ENCODE measurements at regions not wholly inside any gene's neighbourhood (a gene's known extent, or its start where the extent isn't known, plus 50 kb on each side); places are given as distances from the start of the nearest gene placed in this dataset.
"Not testable (repeated sequence)": the region's sequence is repeated elsewhere in the genome, so short reads cannot be mapped to it uniquely, and the experiment has no call there.

DNA sequence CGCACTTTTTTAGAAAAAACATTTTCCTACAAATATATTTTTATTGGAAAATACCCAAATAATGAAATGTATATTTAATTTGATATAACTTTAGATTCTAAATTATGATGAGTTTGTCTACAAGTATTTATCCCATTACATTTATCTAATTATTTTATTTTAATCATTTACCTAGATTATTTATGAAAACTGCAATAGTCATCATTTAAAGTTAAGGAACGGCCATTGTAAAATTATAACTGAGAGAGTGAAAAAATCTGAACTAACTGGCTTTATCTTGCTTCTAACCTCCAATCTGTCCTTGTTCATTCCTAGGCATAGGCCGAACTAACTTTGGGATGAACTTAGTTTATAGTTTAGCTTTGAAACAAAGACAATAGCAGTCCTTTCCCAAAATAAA, 368.8 kb downstream of the ADGRD1 start:
- DNase-seq: not testable (repeated sequence)

DNA sequence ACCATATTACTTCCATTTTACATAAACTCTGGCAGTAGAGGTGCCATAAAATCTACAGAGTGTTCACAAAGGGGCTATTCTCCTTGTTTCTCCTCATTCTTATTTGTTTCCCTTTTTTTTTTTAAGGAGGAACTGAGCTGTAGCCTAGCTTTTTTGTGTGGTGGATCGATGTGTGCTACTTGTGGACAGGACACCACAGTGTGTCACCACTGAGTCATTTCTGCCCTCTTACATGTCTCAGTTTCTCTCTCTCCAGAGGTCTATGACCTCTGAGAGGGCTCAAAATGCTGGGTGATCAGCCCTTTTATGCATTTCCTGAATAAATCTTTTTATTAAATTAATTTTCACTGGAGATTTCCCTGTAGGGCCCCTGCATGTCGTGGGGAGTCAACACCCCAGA, 370.2 kb downstream of the ADGRD1 start:
- DNase-seq: no peak

DNA sequence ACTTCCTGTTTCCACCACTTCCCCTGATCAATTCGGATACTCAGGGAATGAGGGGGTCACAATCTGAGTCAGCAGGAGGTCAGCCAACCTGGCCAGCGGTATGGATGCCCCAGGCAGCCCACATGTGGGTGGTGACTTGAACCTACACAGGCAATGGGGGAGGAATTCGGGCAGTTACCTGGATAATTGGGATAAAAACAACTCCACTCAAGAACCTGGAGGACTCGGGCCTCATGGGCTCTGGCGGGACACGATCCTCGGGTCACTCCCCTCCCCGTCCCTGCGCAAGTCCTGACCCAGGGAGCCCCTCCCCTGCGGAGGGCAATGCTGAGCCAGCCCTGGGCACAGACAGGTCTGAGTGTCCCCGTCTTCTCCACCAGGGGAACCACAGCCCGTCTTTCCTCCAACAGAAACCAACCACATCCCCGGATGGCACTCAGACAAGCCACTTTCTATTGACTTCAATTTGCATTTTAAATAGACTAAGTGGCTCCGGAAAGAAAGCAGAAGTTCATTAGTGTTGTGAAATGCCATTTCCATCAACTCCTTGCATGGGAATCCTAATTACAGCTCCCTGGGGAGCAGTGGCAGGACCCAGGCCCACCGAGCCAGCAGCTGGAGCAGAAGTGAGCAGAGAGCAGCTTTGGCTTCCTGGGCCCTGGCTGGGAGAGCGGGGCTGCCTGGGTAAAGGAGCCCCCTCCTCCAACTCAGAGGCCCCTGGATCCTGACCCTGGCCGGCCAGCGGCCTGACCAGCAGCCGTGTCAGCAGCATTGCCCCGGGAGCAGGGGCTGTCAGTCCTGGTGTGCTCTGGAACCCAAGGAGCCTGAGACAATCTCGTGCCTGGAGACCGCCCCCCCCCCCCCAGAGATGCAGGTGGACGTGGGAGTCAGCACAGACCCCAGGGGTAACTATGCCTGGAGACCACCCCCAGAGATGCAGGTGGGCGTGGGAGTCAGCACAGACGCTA, 374.1 kb downstream of the ADGRD1 start:
- no peak for DNase-seq

DNA sequence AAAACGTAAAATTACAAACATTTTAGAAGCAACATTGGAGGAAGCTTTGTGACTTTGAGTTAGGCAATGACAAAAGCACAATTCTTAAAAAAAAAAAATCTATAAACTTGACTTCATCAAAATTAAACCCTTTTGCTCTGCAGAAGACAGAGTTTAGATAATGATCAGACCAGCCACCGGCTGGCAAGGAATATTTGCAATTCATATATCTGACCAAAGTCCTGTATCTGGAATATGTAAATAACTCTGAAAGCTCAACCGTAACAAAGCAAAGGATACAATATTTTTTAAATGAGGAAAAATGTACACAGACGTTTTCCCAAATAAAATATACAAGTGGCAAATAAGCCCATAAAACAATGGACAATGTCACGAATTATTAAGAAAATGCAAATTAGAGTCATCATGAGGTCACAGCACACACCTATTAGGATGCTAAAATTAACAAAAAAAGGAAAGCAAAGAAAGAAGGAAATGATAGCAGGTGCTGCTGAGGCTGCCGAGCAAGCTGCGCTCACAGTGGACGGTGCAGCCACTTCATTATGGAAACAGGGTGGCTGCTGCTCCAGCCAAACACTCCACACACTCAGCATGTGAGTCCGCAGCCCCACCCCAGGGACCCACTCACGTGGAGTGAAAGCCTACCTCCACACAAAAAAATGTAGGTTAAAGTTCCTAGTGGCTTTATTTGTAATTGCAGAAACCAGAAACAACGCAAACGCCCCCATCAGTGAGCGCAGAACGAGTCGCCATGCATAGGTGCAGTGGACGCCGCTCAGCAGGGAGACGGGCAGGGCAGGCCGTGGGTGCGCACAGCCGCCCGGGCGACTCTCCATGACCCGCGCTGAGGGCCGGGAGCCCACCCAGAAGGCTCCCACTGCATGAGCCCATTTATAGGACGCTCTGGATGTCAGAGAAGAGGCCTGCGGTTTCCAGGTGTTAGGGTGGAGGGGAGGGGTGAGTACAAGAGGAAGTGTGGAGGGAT, 375.4 kb downstream of the ADGRD1 start:
- not testable (repeated sequence) for DNase-seq

DNA sequence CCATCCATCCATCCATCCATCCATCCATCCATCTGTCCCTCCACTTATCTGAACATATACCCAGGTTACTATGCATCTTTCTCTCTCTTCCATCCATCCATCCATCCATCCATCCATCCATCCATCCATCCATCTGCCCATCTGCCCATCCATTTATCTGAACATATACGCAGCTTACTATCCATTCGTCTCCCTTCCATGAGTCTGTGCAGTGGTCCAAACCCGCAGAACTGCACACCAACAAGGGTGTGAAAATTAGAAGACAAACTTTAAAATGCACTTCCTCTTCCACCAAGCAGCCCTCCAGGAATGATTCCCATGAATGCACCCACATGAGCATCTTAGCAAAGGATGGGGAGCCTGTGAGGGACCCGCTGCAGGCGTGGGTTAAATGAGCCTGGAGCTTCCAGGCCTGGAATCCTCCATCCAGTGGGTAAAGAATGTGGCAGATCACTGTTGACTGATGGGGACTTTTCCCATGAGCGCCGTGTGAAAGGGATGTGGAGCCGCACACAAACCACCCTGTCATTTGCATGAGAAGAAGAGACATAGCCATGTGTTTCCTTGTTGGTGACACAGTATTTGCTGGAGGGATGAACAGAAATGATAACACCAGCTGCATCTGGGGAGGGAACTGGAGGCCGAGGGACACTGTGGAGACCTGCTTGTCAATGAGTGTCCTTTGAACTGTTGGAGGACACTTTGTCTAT, 376.6 kb downstream of the ADGRD1 start:
- DNase-seq: no peak

DNA sequence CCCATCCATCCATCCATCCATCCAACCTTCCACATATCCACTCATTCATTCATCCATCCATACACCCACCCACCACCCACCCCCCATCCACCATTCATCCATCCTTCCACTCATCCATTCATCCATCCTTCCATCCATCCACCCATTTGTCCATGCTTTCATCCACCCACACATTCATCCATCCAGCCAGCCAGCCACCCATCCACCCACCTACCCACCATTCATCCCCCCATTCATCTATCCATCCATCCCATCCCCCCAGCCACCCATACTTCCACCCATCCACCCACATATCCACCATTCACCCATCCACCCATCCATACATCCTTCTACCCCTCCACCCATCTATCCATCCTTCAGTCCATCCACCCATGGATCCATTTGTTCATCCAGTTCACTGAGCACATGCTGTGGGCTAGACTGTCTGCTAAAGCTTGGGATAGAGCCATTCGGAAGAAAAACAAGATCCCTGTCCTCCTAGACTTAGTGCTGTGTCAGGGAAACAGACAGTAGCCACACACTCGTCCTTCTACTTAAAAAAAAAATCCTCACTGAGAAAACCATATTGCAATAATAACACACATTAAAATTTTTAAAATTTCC, 377.5 kb downstream of the ADGRD1 start:
- DNase-seq: no peak

DNA sequence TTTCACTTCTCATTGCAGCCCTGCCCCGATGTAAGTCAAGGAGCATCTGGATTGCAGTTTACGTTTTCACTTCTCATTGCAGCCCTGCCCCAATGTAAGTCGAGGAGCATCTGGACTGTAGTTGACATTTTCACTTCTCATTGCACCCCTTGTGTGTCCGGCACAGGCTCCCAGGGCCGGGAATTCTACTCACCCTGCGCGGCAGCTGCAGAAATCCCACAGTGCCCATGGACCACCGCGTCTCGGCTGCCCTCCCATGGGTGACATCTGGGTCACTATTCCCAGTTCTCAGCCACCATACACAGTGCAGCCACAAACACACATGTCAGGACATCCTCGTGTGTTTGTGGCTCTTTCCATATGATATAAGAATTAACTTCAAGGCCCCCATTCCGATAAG, 378.5 kb downstream of the ADGRD1 start:
- no peak for DNase-seq

DNA sequence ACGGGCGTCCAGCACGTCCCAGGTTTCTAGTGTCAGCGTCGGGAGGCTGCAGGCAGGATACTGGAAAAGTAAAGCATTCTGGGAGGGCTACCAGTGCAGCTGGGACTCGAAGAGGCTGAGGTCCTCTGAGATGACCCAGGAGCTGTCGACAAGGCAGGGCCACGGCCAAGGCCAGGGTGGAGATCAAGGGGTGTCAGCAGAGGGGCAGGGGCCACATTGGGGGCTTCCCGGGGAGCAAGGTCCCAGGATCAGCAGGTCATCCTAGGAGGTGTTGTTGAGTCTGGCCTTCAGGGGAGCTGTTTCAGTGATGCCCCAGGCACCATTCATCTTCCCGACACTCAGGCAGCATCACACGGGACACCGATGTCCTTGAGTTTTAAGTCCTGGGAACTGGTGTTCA, 377.8 kb upstream of the SFSWAP start:
- no peak for DNase-seq

DNA sequence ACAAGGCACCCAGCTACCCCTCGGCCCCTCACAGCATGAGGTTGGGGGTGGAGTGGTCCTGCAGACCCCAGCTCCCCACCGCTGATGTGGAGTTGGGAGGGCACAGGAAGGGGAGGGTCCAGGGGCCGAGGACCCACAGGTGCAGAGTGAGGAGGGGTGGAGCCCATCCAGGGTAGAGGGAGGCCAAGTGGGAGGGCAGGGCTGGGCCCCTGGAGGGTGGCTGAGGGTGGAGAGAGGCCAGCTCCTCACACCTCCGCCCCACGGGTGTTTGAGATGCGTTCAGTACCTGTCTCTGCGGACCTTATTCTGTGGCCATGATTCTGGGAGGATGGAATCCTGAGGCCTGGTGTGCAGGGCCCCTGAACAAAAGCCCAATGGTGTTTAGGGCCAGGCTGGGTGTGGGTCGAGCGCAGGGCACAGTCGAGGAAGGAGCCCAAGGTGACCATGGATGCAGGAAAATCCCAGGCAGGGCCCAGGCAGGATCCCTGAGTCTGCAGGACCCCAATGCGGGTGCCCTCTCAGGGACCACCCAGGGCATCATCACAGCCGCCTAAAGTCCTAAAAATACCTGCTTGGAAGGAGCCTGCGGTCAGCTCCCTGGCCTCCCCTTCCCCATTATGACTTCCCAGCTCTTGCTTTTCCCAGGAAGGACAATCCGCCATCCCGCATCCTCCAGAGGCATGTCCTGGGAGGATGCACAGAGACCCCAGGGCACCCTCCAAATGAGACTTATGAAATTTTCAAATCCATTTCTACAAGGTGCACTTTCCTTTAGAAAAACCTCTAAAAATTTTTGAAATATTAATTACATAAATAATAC, 377.1 kb upstream of the SFSWAP start:
- DNase-seq: no peak

DNA sequence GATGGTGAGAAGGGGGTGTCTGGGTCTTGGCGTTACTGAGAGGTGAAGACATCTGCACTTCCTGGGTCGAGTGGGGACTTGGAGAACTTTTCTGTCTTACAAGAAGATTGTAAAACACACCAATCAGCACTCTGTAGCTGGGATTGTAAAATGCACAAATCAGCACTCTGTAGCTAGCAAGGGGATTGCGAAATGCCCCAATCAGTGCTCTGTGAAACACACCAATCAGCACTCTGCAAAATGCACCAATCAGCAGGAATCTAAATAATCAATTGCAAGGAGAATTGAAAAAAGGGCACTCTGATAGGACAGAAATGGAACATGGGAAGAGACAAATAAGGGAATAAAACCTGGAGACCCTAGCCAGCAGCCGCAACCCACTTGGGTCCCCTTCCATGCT, 376.1 kb upstream of the SFSWAP start:
- DNase-seq: no peak

DNA sequence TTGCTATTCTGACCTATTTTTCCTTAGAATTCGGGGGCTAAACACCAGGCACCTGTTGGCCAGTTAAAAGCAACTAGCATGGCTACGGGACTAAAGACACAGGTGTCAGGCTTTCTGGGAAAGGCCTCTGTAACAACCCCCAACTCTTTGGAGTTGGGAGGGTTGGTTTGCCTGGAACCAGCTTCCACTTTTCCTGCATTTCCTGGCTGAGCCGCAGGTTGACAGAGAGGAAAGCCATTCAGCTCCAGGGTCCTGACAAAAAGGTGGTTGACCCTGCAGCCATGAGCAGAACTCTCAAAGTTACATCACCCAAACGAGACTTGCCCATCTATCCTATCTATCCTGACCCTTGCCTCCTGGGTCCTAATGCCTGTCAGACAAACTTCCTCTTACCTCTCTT, 375.4 kb upstream of the SFSWAP start:
- DNase-seq: no peak

DNA sequence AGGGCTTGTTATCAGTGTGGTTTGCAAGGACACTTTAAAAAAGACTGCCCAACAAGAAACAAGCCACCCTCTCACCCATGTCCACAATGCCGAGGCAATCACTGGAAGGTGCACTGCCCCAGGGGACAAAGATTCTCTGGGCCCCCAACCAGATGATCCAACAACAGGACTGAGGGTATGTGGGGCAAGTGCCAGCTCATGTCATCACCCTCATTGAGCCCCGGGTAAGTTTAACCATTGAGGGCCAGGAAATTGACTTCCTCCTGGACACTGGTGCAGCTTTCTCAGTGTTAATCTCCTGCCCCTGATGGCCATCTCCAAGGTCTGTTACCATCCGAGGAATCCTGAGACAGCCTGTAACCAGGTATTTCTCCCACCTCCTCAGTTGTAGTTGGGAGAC, 373.0 kb upstream of the SFSWAP start:
- not testable (repeated sequence) for DNase-seq

DNA sequence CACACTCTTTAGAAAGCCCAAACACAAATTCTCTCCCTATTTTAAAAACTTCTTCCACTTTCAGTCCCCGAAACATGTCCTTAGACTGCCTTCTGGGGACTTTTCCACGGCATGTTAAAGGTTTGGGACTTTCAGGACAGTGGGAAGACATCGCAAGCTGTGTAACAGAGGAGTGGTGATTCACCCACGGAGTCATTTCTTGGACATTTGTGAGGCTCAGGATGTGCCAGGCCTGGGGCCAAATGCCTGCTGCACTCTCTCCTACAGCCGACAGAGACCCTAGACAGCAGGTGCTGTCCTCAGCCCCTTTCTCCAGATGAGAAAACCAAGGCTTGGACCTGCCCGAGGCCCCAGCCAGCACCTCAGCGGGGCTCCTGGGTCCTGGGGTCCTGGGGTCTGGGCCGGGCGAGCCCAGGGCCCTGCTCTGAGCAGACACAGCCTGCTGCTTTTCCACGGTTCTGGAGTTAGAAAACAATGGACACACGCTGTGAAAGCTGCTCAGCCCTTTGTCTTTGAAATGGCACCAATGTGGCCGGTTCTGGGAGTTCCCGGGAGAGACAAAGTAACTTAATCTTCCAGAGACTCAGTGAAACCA, 370.2 kb upstream of the SFSWAP start:
- DNase-seq: no peak

DNA sequence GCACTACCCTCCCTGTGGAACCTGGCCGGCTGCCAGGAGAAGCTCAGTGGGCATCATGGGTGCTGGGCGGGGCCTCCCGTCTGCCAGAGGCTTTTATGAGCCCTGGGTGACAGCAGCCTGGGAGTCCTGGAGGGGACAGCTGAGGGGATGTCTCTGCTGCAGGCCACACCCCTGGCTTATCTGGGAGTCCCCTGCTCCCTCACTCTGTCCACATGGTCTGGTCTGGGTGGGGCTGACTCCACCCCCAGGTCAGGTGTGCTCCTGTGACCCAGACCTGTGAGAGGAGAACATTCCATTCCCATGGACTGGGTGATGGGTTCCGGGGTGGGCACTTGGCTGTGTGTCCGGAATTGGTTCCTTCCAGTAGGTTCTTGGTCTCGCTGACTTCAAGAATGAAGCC, 369.3 kb upstream of the SFSWAP start:
- not testable (repeated sequence) for DNase-seq

DNA sequence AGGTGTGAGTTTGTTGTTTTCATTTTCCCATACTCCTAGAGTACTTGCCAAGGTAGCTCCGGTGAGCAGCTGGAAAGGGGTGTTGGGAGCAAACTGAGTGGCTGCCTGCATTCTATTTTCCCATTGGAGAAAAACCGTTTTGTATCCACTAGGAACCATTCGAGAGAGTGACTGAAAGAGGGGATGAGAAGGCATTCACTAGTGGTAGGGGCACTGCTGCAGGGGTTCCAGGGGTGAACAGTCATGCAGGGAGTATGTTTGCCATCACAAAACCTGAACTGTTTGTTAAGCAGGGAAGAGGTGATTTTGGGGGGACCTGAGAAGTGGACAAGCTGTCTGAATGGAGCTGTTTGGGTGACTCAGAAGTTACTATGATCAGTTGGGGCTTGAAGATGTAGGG, 367.5 kb upstream of the SFSWAP start:
- not testable (repeated sequence) for DNase-seq

DNA sequence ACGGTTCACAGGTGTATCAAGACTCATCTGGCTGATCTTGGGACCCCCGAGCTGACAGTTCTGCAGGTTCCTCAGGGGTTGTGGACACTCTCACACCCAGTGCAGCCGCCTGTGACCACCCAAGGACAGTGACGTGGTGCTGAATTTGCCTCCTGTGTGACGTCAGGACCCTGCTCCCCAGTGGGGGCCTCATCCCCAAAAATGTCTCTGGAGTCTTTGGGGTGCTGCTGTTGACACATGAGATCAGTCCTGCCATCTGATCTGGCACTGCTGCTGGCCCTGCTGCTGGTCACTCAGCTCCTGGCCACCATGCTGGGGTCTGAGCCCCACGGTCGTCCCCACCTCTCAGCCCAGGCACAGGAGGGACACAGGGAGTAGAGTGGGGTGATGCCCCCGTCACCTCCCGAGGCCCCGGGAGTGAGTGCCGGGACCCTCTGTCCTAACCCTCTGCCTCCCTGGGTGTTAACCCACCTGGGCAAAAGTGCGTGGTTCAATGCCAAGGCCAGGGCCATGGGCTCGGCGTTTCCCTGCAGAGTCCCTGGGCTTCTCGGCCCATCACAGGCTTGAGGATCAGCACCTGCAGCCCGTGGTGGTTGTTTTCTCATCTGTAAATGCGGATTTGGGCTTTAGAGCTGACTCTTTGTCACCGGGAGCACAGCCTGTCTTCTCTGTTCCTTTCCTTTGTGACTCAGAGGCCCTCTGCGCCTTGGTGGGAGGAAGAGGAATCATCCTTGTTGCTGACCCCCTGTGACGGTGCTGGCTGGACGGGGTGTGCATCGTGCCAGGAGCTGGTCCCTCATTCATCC, 366.0 kb upstream of the SFSWAP start:
- DNase-seq: not testable (repeated sequence)

DNA sequence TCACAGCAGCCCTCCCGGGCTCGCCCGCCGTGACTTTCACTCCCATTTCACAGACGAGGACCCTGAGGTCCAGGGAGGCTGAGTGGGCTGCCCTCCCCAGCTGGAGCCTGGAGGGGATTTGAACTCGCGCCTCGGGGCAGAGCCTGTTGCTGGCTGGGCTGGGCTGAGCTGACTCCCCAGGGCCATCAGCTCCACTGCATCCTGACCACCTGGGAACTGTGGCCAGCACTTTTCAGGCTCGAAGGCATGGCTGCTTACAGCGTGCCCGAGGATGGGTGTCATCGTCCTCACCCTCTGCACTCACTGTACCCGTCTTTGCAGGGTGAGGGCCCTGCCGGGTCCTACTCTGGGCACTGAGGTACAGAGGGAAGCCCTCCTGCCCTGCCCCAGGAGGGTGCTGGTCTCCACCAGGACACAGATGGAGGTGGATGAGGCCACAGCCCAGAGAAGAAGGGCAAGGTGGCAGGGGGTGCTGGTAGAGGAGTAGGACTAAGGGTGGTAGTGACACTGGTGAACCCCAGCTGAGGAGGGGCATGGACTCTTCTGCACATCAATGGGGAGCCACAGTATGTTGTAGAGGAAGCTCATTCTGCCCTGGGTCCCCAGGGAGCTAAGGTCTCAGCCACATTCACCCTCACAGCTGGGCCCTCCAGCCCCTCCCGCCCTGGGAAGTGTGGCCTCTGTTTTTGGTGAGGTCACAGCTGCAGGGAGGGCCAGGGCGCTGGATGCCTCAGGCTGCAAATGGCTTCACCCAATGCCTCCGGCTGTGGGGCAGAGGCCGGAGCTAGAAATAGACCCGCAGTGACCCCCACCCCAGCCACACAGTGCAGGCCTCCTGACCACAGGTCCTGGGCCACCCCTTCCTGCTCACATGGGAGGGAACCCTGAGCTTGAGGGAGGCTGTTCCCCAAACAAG, 365.1 kb upstream of the SFSWAP start:
- no peak for DNase-seq

DNA sequence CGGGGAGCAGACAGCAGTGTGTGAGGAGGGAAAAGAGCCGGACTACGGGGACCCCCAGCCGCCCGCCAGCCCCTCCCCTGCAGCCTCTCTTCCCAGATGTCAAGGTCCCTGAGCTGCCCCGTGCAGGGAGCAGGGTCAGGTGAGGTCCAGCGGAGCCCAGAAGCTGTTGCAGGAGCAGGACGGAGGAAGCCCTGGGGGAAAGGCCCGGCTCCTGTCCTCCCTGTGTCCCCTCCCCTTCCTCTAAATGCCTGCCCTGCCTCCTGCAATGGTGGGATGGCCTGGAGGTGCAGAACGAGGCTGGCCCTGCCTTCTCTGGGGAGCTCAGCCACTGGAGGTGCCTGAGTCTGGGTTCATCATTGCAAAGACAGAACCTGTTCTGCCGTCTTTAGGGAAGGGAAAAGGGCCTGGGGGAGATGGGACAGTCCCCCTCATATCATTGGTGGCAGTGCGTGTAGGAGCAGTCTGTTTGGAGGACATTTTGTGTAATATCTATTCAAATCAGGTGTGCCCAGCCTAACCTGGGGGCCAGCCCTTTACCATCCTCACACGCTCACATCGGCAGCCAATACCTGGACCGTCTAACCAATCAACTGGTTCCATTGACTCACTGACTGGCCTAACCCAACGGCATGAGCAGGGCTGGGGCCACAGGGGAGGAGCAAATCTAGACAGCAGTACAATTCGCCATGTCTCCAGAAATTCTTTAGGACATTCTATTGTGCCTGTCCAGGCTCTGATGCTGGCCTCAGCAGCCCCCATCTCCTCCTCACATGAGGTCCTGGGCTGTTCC, 364.1 kb upstream of the SFSWAP start:
- DNase-seq: no peak

Data from NCI-H1092 (cell line).